22Rv1 (cell line): ENCODE measurements at regions not wholly inside any gene's neighbourhood (a gene's known extent, or its start where the extent isn't known, plus 50 kb on each side); places are given as distances from the start of the nearest gene placed in this dataset.

Source experiments
- CTCF ChIP-seq: fragments of 450-650 bp; IDR thresholded peaks from 2 replicates; pipeline ENCODE4 v1.5.1; 2017; ENCODE audit warnings: mild to moderate bottlenecking
- ZFX ChIP-seq: fragments of 450-650 bp; IDR thresholded peaks from 2 replicates; pipeline ENCODE4 v1.6.1; 2017; ENCODE audit warnings: antibody characterized with exemption, borderline replicate concordance

GRCh38 chr2:190139371-190139770 lies 76.8 kb upstream of the MSTN start:
- TF ChIP-seq CTCF (no peak), ZFX (no peak)
